HG03432 (cell line): ENCODE measurements at regions not wholly inside any gene's neighbourhood (a gene's known extent, or its start where the extent isn't known, plus 50 kb on each side); places are given as distances from the start of the nearest gene placed in this dataset.

Experiments used
- ATAC-seq: cut with Tn5 transposase; IDR thresholded peaks from one replicate; pipeline ENCODE4 v1.9.1; 2021; ENCODE audit warnings: mild to moderate bottlenecking, moderate library complexity; ENCODE audit not compliant: unreplicated experiment

DNA sequence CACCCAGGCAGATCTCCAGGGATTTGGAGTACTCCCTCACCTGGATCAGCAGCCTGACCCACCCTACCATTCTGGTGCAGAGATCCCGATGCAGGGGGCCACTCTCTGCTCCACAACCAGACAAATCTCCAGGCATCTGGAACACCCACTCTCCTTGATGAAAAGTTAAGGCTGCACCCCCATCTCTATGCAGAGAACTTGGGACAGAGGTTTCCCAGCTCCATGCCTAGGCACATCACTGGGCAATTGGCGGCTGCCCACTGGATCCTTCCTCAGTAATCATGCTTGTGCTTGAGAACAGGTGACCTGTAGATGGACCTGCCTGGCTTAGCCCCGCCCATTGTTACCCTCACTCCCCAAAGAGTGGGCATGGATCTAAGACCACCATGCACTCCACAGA is 624.9 kb downstream of the CBLN2 start:
- no peak for ATAC-seq

DNA sequence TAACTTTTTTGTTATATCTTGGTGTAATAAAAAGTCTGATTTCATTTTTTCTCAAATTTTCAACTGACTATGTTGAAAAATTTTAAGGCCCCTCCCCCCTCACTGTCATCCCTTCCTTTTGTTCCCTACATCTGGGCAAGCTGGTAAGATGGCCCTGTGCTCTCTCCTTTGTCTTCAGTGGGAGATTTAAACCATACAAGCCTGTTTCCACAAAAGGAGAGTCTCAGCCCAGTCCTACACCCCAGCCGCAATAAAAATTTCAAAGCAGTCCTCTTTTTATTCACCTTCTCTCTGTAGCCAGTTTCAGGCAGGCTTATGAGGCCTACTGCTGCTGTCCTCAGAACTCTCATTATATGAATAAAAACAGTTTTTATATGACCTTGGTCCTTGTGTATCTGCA is 630.5 kb downstream of the CBLN2 start:
- ATAC-seq: no peak

DNA sequence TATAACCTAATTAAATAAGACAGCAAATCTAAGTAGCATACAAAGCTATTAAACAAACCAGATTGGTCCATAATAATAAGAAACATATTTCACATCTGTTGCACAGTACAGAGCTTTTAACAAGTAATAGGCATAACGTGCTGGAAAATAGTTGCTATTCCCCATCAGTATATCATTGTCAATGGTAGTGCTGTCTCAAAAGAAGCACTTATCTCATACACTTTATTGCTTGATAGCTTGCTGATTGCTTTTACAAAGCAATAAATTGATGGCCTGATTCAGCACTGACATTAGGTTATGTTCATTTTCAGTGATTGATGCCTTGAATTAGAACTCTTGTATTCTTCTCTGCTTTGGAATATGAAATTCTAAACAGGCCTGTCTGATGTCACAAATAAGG is 641.7 kb downstream of the CBLN2 start:
- no peak for ATAC-seq

DNA sequence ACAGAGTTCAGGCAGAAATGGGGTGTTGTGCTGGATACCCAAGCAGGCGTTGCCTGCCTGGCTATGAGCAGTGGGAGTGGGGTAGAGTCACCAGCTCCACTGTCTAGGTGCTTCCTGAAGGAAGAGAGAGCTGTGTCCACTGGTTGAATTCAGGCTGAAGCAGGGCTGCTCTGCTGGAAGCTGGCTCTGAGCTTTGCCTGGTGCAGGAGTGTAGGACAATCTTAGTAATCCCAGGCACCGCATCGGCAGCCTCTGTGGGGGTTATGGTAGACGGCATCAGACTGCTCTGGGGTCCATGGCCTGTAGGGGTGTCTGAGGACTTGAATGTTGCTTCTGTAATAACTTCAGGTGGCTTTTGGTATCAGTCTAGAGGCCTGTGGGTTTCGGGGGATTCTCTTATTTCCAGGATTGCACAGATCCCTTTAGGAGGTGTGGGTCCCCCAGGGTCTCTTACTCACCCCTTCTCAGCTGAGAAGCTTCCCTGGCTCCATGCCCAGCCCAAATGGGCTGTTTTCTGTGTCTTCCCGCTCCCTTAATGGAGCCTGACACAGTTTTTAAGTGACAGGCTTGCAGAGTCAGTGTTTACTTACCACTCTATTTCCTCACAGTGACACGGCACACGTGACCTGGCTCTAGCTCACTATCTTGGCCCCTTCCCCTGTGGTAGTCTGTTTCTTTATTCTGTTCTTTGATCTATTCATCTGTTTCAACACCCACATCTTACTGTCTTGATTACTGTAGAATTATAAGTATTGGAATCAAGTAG is 644.3 kb downstream of the CBLN2 start:
- ATAC-seq: no peak

DNA sequence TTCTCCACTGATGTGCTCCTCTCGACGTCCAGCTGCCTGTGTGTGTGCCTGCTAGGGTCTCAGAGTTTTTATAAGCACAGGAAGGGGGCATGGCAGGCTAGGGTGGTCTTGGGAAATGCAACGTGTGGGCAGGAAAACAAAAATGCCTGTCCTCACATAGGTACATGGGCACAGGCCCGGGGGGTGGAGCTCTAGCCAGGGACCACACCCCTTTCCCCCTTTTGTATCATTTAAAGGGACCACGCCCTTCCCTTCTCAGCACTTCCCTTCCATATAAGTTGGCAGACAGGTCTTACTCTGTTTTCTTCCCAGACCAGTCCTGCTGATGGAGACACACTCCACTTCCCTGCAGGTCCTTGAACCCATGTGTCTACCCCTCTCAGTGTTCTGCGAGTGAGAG is 645.0 kb downstream of the CBLN2 start:
- no peak for ATAC-seq

DNA sequence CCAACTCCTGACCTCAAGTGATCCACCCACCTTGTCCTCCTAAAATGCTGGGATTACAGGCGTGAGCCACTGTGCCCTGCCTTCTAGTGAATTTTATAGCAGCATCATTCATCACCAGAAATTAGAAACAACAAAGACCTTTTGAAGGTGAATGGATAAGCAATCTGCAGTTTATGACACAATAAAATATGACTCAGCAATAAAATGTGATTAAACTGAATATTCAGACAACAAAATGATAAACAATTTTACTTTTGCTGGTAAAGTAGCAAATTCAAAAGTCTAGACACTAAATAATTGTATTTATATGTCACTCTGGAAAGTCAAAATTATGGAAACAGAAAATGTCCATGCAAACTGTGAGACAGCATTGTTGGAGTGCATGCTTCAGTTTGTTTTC is 656.6 kb downstream of the CBLN2 start:
- no peak for ATAC-seq

DNA sequence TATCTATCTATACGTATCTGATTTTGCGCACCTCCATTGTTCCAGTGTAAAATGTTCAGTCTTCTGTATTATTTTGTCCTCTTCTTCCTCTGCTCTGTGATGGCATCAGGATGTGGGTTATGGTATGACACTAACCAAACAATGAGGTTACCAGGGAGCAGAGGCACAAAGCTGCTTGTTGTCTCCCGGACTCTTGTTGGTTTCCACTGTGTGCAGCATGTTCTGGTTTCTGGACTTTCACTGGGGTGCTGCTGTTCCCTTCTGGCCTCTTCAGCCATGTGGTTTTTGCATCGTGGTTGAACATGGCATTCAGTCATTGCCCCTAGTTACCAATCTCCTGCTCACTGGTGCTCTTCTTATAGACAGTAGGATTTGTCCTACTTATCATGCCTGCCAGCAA is 665.9 kb downstream of the CBLN2 start:
- ATAC-seq: no peak

DNA sequence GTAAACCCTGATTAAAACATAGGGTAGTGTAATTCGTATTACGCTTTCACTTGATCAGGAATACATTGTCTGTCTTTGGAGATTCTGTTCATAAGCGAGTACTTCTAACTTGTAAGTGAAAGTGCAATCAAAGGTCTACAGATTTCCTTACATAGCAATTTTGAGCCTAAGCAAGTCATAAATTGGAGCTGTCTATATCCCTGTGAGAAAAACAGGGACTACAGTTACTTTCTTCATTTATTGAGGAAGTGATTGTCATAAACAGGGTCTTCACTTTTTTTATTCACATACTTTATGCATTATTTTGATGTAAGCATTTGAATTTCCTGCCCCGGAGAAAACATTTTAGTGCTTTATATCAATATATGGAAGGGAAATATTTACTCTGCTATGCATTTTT is 670.4 kb downstream of the CBLN2 start:
- ATAC-seq: no peak

DNA sequence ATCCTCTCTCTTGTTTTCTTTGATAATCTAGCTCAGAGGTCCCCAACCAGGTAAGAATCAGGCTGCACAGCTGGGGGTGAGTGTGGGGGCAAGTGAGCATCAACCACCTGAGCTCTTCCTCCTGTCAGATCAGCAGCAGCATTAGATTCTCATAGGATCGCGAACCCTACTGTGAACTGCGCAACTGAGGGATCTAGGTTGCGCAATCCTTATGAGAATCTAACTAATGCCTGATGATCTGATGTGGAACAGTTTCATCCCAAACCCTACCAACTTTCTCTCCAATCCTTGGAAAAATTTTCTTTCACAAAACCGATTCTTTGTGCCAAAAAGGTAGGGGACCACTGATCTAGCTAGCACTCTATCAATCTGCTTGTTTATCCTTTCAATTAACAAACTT is 678.3 kb downstream of the CBLN2 start:
- ATAC-seq: no peak

DNA sequence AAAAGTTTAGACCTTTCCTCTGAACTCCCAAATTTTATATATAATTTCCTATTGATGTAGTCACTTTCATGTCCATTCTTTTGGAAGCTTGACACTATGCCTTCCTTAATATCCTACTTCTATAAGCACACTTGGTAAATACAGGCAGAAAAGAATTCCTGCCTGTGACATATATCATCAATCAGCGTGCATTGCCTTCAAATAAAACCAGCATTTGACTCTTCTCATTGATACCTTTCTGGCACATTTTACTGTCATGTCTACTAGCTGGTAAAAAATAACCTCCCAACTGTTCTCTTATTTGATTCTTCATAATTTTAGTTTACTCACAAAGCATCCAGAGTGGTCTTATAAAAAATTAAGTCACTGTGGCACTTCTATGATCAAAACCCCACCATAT is 693.5 kb downstream of the CBLN2 start:
- no peak for ATAC-seq

DNA sequence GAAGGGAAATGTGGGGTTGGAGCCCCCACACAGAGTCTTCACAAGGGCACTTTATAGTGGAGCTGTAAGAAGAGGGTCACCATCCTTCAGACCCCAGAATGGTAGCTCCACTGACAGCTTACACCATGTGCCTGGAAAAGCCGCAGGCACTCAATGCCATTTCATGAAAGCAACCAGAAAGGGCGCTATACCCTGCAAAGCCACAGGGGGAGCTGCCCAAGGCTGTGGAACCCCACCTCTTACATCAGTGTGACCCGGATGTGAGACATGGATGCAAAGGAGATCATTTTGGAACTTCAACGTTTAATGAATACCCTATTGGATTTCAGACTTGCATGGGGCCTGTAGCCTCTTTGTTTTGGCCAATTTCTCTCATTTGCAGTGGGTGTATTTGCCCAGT is 694.7 kb downstream of the CBLN2 start:
- ATAC-seq: no peak

DNA sequence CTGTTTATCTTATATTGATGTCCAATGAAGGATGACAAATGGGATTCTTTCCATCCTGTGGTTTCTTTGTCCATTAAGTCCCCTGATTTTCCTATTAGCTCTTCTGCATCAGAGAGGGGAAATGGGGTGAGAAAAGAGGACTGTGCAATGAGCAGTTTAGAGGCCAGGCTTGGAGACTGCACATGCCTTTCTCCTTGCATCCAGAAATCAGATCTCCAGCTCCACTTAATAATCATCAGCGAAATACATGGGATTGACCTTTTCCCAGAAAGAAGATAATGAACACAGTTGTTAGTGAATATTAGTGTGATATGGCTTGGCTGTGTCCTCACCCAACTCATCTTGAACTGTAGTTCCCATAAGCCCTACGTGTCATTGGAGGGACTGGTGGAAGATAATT is 697.4 kb downstream of the CBLN2 start:
- no peak for ATAC-seq

DNA sequence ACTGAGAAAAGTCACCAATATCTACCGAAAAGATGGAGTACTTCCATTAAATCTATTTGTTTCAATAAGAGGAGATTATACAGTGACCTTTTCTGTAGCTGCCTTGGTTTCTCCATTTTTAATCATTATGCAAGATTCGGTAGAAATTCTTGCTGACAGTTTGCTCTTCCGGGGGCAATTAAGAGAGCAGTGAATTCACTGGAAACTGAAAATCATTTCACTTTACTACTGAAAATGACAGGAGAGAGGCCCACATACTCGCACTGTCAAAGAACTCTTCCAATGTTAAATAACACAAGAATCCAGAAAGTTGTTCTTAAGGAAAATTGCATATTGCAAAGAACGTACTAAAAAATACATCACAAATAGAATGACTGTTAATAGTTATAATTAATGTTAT is 699.3 kb downstream of the CBLN2 start:
- no peak for ATAC-seq

DNA sequence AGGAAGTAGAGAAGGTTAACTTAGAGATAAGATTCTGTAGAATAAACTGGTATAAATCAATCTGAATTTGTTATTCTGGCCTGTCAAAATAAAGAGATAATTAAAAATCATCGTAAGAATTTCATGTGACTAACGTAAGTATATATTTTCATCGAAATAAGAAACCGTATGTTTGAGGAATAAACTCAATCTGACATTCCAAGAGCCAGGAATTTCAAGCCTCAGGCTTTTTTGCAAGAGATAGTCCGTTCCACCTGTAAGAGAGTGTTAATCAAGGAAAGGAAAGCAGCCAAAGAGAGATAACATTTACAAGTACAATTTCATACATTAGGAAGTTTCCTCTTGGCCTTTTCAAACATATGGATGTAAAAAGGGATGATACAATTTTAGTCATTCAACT is 701.5 kb downstream of the CBLN2 start:
- no peak for ATAC-seq

DNA sequence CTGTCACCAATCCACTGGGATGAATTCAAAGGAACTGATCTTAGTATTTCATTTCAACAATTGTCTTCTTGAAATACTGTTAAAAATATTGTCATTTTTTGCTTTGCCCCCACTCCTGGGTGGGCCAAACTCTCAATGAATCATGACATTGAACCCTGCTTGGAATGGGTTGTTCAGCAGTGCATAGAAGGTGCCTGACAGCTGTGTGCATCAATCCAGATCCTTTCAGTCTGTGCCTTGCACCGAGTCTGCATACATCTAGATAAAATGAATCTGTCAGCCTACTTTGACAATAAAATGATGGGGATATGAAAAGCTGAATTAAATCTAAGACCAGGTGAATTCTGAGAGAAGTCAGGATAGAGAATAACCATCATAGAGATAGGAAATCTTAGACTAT is 706.6 kb downstream of the CBLN2 start:
- ATAC-seq: no peak

DNA sequence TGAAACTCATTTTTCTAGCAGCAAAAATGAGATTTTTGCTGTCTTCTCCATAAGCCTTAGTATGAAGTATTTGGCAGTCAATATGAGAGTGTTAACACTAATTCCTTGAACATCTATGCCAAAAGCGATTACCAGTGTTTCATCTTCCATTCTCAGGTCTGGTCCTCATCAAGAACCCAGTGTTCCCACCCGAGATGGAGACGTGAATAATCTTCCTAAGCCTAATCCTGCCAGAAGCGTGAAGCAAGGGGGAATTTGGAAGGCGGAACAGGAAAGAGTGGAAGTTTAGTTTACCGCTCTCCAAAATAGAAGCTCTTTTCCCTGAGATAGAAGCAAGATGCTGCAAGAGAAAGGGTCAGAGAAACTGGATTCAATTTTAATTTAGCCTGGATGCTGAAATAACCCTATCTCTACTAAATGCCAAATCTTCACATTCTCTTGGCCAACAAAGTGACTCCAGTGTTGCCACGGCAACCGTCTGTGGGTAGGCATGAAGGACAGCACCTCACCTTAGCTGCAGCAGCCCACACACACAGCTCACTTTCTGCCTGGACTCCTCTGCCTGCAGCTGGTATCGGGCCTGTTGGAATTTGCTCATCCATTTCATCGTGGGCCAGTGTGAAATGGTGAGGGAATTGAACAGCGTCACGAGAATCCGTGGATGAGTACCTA is 711.1 kb downstream of the CBLN2 start:
- ATAC-seq: no peak

DNA sequence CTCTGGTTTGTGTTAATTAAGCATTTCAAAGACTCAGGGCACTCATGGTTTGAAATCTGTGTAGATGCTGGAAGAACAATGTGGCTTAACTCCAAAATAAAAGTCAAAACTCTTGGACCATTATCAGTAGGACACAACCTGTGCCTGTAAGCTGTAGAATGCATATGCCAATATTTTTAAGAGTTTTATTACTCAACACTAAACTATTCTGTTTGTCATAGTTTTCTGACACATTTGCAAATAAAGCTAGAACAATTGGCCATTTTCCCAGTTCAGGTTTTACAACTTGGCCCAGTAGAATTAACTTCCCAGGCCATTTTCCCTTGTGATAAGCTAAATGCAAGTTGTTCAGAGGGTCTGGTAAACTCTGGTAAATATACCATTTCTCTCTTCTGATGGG is 713.1 kb downstream of the CBLN2 start:
- ATAC-seq: no peak

DNA sequence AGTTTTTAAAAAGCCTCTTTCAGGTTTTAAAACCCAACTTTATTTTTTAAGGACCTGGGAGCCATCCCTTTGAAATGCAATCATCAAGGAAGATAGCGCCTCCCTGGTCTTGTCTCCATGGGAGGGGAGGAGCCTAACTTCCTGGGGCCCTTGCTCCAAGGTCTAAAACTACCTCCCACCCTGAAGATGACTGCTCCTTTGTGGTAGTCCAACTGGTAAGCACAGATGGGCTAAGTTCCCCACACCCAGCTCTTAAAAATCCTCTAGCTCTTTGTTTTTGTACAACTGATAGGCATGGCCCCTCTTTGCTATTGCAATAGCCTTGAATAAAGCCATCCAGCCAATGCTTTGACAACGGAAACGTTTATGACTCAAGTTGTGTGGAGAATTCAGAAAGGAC is 716.8 kb downstream of the CBLN2 start:
- no peak for ATAC-seq

DNA sequence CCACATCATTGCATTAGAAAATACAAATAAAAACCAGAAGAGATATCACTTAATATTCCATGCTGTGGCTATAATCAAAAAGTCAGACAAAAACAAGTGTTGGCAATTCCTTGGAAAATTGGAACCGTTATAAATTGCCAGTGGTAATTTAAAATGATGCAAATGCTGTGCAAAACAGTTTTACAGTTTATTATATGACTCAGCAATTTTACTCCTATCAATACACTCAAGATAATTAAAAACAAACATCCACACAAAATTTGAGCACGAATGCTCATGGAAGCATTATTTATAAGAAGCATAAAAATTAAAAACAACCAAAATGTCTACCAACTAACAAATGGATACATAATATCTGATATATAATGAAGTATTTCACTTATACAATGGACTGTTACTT is 728.8 kb downstream of the CBLN2 start:
- no peak for ATAC-seq

DNA sequence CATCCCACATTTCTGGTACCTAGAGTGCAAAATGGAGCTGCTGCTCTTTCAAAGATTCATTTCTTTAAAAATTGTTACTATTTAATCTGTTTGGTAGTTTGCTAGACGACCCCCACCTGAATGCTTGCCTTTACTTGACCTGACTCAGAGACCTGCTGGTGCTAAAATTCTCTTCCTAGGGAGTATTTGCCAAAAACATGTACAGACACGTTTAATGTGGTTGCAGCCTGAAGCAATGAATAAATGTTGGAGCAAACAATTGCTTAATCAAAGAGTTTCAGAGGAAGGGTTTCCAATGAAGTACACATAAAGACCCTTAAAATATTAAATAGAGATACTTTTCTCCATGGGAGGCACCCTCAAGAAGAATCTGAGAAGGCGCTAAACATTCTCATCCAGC is 734.4 kb downstream of the CBLN2 start:
- ATAC-seq: no peak

DNA sequence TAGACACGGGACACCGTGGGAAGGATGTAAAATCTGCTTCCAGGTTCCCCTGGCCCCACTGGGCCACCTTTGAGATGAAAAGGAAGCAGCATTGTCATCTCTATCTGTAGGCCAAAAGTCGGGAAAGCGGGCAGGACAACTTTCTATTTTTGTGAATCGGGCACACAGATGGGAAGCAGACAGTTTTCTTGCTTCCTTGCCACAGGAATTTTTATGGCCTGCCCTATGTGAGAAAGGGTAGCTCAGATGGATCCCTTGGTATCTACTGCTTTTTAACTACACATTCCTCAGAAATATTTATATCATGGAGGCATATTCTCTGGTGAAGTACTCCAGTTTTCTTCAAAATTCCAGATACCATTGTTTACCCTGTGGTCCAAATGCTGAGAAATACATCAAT is 735.5 kb downstream of the CBLN2 start:
- no peak for ATAC-seq

DNA sequence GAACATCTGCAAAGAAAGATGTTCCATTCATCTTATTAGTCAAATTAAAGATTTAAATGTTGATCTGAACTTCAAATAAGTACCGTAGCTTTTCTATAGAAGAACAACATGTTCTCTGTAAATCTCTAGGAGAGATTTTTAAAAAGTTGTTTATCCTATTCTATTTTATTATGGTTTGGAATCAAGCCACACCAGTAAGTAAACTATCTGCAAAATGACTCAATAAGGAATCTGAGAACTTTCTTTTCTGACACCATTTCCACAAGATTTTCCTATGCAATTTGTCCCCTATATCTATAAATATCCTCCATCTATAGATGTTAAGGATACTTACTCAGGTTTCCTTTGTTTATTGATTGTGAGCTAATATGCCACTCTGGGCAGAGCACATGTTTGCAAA is 736.6 kb downstream of the CBLN2 start:
- no peak for ATAC-seq
